8988T (cell line): ENCODE measurements at regions not wholly inside any gene's neighbourhood (a gene's known extent, or its start where the extent isn't known, plus 50 kb on each side); places are given as distances from the start of the nearest gene placed in this dataset.

ENCODE experiments used
- DNase-seq: peaks from one replicate; pipeline ENCODE4 v3.0.0; 2011

GRCh38 chr6:84459401-84459800, 232.0 kb upstream of the CEP162 start:
- DNase-seq, result no peak

DNA sequence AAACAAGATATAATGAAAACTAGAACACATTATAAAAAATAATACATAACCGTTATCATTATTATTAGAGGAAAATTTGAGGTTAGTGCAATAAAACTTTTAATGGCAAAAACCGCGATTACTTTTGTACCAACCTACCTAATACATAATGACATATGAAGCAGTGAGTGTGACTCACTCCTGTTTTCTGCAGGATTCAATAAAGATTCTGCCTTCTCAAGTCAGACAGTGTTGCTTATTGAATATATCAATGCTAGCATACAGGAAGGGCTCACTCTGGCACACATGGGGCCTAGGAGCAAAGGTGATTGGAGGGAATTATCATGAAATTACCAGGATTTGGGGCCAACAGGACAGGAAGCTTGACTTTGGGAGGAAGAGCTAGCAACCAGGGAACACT, 230.8 kb upstream of the CEP162 start:
- no peak for DNase-seq

DNA sequence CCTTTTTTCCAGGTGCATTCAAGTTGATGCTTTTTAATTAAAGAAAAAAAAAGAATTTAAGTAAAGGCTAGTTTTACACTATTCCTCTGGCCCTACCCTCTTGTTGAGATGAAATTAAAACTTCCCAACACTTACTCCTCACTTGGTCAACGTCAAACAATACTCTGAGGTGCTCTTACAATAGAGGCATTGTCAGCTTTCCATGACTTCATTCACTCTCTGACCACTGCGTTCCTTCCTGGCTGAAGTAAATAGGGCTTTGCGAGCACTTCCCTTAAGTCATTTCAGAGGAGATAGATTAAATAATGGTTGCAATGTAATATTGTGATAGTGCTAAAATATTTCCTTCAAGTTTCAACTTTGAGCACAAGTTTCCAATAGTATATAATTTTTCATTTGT, 229.8 kb upstream of the CEP162 start:
- DNase-seq, result no peak

- DNase-seq, result no peak
These were observed 229.4 kb upstream of the CEP162 start for GRCh38 chr6:84456803-84457202.

- DNase-seq, result no peak
These were observed 228.1 kb upstream of the CEP162 start for GRCh38 chr6:84455511-84456029.

DNA sequence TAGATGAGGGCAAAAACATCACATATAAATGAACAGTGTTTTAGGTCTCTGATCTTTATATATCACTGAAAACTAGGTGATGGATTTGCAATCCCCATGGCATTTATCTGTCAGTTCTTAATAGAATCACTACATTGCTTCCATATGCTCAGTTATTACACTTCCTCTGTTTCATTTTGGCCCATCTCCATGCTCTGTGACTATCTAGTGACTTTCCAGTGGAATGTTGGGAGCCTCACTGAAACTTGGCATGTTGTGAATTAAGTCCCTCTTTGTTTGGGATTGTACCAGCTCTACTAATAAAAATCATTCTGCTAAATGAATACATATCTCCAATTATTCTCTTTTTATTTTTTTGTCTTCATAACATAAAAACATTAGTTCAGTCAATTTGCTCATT, 226.1 kb upstream of the CEP162 start:
- no peak for DNase-seq

DNA sequence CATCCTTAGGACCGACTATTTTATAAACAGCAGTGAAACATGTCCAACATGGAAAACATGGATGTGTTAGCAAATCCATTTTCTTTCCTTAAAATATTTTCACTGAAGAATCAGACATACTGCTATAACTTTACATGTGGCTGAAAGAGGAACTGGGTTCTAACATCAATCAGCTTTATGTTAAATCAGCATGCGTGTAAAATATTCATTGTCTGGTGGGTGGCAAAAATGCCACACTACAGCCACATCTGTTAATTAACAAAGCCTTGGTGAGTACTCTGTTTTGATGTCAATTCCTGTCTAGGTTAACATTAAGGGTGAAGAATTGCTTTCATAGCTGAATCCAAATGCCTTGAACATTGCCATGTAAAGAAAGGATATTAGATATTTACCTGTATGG, 222.6 kb upstream of the CEP162 start:
- DNase-seq, result no peak

GRCh38 chr6:84449220-84449619, 221.8 kb upstream of the CEP162 start:
- DNase-seq, result no peak

DNA sequence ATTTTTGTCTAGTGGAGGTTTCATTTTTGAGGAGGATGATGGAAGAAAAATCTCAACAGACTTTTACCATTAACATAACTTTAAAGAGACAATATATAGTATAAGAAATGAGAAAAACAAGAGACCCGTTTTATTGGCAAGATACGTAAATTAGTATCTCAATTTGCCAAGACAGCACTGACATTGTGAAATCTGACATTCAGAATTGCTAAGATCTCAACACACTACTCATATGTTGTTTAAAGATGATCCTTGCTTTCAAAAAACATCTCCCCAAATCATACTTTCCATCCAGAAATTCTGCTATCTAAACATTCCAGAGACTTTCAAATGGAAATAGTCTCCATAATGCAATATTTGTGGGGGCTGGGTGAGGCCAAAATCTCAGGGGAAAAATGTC, 220.9 kb upstream of the CEP162 start:
- no peak for DNase-seq

GRCh38 chr6:84447651-84448050, 220.2 kb upstream of the CEP162 start:
- DNase-seq, result no peak

DNA sequence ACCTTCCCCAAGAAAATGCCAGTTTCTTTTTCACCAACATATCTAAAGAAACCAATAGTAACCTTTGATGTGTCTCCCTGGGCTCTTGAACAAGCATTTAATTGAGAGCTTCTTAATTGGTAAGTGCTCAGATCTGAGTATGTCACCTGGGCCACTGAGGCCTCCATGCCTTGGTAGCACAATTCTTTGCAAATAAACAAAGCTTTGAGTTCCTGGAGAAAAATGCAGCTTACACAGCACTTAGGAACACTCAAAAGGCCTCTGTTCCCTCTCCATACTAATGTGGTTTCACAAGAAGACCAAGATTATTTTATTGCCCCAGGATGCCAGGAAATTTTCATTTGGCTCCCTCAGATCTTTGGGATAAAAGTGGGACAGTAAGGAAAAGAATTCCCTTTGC, 217.6 kb upstream of the CEP162 start:
- no peak for DNase-seq

- no peak for DNase-seq
These were observed 214.8 kb upstream of the CEP162 start for GRCh38 chr6:84442208-84442607.

GRCh38 chr6:84441456-84441855, 214.0 kb upstream of the CEP162 start:
- no peak for DNase-seq

DNA sequence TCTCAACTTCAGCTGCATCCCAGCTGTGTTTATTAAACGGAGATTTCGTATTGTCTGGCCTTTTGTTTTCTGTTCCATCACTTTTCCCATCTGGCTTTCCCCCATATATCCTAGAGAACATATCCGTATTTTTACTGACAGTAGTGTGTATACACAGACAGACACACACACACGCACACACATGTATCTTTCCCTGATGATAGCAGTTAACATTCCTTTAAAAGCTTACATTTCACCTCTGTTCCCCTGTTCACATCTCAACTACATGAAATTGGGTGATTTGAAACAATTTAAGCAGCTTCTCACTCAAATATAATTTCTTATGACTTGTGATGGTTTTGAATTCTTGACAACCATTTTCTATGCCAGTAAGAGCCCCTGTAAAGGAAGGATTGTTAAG, 207.1 kb upstream of the CEP162 start:
- no peak for DNase-seq

- no peak for DNase-seq
These were observed 205.2 kb upstream of the CEP162 start for GRCh38 chr6:84432619-84433018.

DNA sequence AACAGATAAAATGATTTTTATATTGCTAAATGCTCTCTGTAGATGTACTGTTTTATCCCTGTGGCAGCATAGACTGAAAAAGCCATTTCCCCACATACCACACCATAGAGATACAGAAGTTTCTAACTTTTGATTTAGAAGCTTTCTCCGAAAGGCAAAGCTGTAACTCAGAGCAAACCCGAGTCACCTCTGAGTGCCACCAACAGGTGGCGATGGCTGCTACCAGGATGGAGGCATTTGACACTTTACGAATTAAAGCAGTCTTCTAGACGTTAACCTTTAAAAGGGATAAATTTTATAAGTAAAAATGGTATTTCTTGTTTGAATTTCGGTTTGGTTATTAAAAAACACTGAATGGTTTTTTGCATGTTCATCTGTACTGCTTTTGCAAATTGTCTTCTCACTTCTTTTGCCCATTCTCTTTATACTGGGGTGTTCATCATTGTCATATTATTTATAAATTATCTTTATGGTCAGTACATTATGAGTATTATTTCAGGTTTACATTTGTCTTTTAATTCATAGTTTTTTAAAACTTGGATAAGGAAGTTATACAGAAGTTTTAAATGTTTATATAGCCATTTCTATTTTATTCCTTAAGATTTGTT, 201.0 kb upstream of the CEP162 start:
- no peak for DNase-seq

GRCh38 chr6:84425971-84426705, 198.7 kb upstream of the CEP162 start:
- DNase-seq, result no peak

DNA sequence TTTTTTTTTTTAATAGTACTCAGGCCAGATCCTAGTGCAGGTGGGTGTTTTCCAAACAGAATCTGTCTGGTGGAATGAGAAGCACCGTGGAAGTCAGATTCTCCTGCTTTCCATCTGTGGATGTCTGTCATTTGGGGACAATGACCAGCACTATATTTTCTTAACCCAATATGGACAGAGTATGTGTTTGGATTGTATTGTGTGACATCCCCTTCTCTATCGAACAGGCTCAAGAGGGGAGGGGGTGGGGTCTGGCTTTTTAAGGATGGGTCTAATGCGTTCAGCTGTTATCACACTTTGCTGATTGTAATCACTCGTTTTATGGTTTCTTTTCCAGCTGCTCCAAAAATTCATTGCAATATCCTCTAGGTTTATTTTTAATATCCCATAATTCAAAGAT, 197.5 kb upstream of the CEP162 start:
- no peak for DNase-seq

- DNase-seq, result peak; percentile 11
These were observed 195.0 kb upstream of the CEP162 start for GRCh38 chr6:84422380-84422968.

- no peak for DNase-seq
These were observed 193.6 kb upstream of the CEP162 start for GRCh38 chr6:84421031-84421430.

DNA sequence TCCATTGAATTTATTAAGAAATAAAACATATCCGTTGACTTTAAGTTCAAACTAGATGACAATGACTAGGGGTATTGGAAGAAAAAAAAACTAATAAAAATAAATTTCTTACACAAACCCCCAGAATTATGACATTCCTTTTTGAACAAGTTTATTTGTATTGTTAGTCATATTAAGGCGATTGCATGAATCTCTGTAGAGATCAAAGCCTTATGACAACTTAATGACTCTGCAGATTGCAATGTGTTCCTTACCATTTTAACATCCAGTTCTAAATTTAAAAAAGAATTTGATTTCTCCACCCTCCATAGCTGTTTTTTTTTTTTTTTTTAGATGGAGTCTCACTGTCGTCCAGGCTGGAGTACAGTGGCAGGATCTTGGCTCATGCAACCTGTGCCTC, 189.8 kb upstream of the CEP162 start:
- DNase-seq, result no peak

DNA sequence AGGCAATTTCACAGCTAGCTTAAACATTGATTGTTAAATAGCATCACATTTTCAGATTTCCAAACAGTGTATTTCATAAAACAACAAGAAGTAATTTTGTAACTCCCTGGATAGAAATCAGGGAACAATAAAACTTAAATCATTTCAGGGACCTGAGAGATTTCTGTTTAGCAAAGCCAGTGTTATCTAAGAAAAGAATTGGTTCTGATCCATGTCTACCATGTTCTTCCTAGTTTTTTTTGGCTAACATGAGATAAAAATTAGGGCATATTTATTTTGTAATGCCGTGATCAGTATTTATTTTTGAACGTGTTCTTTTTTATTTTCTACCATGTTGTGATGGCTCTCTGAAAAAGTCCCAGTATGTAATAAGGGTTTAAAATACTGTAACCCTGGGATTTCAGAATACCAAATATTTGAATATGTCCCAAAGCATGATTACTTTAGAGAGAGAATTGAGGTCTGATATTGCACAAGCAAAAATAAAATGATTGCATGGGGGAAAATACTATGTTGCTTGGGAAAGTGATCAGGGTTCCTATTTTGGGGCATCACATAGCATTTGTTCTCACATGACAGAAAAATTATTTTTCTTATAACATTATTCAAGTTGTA, 188.7 kb upstream of the CEP162 start:
- DNase-seq, result no peak

DNA sequence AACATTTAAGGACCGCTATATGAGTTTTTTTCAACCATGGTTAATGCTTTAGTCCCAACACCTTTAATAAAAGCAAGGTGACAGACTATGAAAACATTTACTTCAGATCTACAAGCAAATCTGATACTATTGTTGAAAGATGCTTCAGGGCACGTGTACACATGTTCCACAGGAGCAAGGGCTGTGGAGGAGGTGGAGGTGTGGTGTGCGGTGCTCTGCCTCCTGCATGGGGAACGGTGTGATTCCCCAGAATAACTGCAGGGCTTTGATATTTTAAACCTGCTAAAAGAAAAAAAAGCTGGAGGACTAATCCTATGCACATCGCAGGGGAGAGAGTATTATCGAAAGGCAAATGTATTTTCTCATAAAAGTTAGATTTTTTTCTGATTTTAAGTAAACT, 188.1 kb upstream of the CEP162 start:
- no peak for DNase-seq

DNA sequence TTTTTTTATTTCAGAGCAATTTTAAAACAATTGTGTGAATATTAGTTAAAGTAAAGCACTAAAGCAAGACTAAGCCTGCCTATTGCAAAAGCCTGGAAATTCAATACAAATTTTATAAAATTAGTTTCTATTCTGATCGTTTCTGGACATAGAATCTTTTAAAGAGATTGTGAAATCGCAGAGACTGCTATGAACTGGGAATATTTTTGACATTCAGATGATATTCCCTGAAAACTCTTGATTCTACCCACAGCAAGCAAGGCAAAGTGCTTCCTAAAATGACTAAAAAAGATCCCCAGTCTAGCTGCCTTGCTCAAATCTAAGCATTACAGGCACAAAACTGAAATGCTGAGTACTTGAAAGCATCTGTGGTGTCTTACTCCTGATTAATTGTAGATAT, 187.6 kb upstream of the CEP162 start:
- DNase-seq, result no peak
